ENCODE measurements at regions not wholly inside any gene's neighbourhood (a gene's known extent, or its start where the extent isn't known, plus 50 kb on each side); places are given as distances from the start of the nearest gene placed in this dataset.

- no peak for TF ChIP-seq POLR2A (IDR thresholded peaks at IDR 0.05)
- TF ChIP-seq POLR2AphosphoS5 (IDR thresholded peaks at IDR 0.05): no peak
- TF ChIP-seq CTCF (IDR thresholded peaks at IDR 0.05): no peak
- TF ChIP-seq EP300 (IDR thresholded peaks at IDR 0.05): no peak
Measured at GRCh38 chr12:107329569-107330324, 236.4 kb upstream of the CRY1 start.
